COR-L47 (cell line): ENCODE measurements at regions not wholly inside any gene's neighbourhood (a gene's known extent, or its start where the extent isn't known, plus 50 kb on each side); places are given as distances from the start of the nearest gene placed in this dataset.
"Not testable (repeated sequence)": the region's sequence is repeated elsewhere in the genome, so short reads cannot be mapped to it uniquely, and the experiment has no call there.

Source experiments
- DNase-seq: peaks from one replicate; lab custom pipeline; 2025; lab: John Stamatoyannopoulos, UW

DNA sequence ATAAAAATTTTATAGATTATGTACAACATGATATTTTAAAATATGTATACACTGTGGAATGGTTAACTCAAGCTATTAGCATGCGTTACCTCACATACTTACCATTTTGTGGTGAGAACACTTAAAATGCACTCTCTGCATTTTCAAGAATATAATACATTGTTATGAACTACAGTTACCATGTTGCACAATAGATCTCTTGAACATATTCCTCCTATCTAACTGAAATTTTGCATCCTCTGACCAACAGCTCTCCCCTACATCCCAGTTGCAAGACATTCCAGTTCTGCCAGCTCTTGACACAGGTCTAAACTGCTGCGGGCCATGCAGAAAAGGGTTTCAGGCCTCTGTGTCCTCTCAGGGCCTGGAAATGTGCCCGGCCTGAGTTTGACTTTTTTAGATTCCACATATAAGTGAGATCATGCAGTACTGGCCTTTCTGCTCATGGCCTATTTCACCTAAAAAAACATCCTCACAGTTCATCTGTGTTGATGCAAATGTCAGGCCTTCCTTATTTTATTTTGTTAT is 113.7 kb downstream of the CDCA7 start:
- no peak for DNase-seq

DNA sequence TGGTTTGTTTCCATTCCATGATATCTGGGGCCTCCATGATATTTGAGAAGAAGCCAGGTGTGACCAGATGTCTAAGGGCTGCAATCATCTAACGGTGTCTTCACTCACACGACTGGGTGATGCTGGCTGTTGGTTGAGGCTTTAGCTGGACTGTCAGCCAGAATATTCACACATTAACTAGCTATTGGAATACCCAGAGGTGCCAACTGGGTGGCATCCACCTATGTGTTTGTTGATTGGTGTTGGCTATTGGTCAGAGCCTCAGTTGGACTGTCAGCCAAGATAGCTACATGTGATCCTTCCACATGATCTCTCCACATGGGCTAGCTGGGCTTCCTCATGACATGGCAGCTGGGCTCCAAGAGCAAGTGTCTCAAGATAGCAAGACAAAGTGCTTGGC is 117.4 kb downstream of the CDCA7 start:
- peak; percentile 4 for DNase-seq

DNA sequence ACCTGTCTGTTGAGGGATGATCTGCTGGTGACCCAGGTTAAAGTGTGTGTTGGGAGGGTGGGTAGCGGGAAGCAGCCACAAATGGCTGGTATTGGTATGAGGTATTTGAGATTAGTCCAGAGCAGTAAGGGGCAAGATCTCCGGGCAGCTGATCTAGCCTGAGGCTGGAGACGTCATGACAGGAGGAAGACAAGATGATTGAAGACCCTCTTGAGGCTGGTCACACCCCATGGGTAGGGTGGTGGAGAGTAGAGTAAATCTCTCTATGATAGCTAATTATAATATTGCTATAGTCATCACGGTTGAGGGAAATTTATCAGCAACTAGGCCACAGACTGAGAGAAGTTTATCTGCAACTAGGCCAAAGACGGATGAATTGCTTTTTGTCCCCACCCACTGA is 128.5 kb downstream of the CDCA7 start:
- no peak for DNase-seq

DNA sequence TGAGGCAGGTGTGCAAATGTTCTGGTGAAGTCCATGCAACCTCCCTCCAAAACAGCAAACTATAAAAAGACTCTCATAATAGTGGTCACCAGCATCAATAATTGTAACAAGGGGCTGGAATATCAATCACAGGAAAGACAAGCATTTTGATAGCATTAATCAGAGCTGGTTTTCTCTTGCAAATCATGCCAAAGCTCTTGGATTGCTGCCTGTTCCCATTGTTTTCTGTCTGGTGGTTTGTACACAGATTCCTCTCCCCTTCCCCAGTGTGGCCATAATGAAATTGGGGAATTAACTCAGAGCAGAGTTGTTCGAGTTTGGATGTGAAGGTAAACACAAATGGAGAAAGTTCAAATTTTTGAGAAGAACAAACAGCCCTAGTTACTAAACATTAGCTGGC is 134.2 kb downstream of the CDCA7 start:
- no peak for DNase-seq

DNA sequence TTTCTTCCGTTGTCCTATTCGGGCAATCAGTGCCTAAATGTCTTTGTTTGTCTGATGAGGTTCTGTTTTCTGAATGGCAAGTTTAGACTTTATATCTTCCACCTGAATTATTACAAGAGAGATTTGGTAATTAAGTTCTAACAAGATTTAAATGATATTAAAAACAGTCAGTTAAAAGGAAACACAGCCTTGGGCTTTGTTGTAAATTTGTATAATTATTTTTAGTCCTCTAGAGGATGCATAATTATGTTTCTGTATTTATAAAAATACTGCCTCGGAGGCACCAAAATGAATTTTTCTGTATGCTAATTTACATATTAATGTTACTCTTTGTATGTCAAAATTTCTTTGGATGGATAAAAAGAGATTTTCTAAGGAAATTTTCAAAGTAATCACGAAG is 136.7 kb downstream of the CDCA7 start:
- DNase-seq, result no peak

DNA sequence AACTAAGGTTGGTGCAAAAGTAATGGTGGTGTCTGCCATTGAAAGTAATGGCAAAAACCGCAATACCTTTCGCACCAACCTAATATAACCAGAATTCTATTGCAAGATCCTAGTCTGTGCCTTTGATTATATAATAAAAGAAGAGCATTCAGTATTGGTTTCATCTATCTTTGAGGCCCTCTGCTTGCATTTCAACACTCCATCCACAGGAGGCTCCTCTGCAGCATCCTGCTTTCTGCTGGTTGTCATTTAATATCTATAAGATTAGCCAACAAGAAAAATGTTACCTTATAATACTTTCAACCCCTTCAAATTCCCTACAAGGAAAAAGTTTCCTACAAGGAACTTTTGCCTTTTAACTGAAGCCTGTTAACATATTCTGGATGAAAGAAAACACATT is 139.2 kb downstream of the CDCA7 start:
- DNase-seq, result no peak

DNA sequence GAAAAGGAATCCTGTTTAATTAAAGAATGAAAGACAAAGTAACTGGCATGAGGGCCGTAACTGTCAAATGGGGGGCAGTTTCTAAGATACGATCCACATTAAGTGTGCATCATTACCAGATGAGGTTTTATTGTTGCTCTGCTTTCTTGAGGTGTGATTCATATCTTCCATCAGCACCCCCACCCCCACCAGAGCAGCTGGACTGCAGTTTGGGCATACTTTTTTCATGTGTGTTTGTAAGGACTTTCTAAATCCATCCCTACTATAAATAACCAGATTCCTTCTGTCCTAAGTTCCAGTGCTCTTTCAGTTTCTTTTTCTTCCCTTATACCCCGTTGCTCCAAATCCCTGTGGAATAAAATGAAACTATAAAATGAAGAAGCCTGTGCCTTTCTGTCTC is 142.1 kb downstream of the CDCA7 start:
- DNase-seq, result no peak

DNA sequence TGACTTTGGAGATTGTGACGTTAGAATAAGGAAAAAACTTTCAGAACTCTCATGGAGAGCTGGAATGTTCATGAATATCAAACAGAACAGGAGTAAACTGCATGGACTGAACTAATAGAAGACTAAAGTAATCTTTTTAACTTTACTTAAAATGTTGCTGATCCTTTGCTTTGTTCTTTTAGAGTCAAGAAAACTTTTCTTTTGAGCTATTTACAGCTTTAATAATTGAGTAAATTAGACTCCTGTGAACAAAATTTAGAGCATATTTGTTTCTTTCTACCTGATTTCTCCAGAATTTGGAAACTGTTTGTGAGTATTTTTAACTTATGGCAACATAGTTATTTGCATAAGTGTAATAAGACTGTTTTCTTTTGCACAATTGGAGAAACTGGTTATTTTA is 146.3 kb downstream of the CDCA7 start:
- DNase-seq, result no peak

DNA sequence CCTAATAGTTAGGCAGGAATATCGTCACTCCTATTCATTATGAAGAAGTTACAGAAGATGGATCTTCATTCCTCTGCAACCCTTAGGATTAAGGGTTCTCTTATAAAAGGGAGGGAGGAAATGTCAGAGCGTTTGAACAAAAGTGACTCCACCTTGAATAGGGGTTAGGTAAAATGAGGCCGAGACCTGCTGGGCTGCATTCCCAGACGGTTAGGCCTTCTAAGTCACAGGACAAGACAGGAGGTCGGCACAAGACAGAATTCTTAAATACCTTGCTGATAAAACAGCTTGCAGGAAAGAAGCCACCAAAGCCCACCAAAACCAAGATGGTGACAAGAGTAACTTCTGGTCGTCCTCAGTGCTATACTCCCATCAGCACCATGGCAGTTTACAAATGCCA is 147.6 kb downstream of the CDCA7 start:
- no peak for DNase-seq

DNA sequence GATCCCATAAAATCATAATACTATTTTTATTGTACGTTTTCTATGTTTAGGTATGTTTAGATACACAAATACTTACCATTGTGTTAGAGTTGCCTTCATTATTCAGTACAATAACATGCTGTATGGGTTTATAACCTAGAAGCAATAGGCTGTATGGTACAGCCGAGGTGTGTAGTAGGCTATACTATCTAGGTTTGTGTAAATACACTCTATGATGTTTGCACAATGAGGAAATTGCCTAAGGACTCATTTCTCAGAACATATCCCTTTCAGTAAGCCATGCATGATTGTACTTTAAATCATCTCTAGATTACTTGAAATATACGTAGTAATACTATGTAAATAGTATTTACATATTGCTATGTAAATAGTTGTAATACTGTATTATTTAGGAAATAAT is 156.7 kb downstream of the CDCA7 start:
- no peak for DNase-seq

DNA sequence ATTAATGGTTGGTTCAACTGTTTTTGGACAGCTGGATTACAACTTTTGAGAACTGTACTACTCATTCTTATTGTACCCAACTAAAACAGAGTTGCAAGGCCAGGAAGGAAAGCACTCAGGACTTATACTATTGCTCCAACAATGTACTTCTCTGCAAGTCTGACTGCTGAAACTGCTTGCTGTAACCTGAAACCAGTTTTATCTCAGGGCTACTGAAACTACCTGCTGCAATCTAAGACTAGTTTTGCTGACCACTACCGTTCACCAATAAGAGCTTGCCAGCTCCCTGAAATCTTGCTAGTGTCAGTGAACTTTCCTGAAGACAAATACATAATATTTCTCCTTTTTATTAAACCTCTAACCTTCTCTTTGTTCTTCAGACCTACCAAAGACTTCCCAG is 157.3 kb downstream of the CDCA7 start:
- no peak for DNase-seq

DNA sequence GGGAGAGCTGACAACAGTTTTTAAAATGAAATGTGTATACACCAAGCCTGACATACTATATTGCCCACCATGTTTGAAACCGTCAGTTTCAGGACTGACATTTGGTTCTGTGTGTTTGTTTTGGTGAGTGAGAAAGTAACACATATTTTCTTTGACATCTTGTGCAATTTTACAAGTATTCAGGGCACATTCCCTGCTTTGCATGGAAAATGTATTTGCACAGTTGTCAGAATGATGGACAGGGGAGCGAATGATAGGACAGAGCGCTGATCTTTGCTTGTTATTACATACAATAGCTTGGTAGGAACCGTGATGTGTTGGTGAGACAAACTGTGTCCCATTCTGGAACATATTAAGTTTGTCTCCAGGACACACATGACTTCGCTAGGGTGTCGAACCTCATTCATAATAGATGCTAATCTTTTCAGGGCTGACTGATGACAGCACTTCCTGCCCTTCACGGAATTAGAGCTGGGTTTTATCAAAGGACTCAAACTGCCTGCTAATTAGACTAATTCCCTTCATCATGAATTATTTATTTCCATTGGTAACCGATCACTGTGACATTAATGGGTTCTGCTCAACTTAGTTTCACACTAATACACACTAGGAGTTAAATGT is 158.5 kb downstream of the CDCA7 start:
- no peak for DNase-seq

DNA sequence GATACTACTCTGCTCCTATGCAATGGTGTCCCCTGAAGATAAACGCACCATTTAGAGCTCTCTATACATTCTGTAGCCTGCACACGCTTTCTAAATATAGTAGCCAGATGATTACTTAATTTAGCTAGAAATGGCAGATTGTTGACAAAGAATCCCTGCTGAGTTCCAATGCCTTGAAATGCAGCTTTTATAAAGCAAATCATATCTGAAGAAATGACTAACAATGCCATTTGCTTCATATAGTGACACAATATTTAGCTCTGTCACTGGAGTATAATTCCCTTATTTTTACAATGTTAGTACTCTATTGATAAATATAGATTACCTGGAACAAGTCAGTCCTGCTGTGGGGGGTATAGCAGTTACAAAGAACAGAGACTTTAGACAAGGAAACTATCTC is 166.2 kb downstream of the CDCA7 start:
- no peak for DNase-seq

DNA sequence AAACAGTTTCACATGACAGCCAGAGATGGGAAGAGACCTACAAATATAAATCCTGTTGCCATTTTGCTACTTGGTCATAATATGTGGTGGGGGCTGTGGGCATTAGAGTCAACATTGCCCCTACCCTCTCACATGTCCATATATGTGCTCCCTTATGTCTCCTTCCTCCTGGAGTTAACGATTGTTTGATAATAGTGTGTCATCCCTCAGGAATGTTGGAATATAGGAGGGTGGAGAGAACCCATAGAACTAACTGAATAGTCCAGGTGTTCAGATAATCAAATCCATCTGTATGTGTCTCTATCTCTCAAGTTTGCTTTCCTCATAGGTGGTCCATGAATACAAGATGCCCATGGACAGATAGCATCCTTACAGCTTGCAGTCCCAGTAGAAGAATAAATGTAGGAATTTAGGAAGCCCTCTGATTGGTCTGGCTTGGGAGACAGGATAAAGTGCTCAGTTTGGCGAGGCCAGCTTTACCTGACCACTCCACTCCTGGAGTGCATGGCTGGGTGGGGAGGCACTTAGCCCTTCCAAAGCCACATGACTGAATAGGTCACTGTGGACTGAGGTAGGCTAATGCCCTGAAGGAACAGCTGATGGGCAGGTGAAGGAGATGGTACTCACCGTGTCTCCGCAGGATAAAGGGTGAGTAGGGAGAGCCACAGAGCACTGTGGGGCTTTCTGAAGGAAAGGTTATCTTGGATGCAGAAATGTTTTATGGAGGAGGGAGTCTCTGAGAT is 166.9 kb downstream of the CDCA7 start:
- no peak for DNase-seq

DNA sequence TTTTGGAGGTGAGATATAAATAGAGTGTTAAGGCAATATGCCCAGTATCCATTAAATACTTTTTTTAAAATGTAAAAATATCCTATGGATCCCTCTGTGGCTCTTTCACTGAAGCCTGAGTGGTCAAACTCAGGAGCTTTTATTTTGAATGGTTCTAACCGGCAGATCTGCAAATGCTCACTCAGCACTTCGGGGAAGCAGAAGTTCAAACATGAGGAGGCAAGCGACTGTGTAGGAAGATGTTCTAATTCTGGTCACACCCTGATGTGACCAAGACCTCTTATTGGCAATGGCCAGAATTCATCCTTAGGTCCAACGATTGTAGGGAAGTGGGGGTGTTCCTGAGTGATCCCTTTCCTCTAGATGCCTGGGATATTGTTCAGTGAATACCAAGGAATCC is 168.8 kb downstream of the CDCA7 start:
- DNase-seq, result no peak

DNA sequence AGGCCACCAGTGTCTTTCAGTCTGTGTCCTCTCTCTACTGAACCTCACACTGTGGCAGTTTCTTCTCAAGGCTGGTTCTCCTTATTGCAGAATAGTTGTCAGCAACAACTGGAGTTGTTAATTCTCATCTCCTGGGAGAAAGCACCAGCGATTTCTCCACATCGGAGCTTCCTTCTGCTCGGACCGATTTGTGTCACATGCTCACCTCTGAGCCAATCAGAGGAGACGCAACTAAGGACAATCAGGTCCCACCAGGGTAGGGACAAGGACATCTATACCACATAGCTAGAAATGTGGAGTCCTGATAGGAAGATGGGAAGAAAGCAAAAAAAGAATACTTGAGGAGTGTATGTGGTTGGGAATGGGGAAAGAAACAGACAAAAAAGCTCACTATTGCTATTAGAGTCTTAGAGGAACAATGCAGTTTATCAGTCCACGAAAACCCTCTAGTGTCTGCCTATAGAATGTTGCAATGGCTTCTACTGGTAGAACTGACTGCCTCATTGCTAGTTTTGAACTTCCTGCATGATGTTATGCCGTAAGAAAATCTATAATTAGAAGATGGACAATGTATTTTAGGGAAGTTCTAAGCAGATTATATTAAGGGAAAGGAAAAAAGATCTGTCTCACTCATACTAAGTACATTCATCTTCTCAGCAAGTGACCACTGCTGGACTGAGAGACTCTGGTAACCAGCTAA is 169.7 kb downstream of the CDCA7 start:
- no peak for DNase-seq

DNA sequence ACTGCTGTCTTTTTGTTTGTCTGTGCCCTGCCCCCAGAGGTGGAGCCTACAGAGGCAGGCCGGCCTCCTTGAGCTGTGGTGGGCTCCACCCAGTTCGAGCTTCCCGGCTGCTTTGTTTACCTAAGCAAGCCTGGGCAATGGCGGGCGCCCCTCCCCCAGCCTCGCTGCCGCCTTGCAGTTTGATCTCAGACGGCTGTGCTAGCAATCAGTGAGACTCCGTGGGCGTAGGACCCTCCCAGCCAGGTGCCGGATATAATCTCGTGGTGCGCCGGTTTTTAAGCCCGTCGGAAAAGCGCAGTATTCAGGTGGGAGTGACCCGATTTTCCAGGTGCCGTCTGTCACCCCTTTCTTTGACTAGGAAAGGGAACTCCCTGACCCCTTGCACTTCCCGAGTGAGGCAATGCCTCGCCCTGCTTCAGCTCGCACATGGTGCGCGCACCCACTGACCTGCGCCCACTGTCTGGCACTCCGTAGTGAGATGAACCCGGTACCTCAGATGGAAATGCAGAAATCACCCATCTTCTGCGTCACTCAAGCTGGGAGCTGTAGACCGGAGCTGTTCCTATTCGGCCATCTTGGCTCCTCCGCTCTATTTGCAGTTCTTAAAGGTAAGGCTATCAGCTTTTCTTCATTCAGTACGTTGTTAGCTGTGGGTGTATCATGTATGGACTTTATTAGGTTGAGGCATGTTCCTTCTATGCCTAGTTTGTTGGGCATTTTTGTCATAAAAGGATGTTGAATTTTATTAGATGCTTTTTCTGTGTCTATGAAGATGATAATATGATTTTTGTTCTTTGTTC is 178.3 kb downstream of the CDCA7 start:
- DNase-seq, result not testable (repeated sequence)

DNA sequence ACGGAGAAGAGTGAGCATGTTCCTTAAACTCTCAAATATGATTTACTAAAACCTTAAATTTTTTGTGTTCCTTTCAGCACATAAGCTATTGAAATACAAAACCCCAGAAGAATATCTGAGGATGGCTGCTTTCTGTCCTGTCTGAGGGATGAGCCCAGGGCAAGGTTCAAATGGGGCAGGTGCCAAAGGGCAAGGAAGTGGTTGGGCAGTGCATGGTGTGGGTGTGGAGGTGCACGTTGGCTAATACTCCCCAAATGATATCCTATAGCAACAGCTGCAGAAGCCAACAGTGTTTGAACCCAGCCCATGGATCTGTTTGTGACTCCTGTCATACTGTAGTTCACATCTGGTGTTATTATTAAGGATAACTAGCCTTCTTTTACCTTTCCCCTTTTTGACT is 183.0 kb downstream of the CDCA7 start:
- DNase-seq, result no peak

DNA sequence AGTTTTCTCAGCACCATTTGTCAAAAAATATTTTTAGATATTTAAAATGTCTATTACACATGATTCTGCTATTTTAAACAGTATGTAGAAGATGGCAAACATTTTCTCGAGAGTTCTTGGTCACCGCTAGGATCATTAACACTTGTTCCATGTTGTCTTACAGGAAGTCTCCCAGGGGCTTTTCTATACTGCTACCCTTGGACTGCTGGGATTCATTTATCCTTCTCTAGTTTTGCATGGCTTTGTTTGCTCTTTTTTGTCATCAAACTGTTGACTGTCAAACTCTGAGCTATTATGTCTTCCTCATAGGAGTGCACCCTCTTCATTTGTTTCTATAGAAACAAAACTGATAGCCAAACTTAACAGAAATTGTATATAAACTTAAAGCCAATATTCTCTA is 184.9 kb downstream of the CDCA7 start:
- DNase-seq, result no peak

DNA sequence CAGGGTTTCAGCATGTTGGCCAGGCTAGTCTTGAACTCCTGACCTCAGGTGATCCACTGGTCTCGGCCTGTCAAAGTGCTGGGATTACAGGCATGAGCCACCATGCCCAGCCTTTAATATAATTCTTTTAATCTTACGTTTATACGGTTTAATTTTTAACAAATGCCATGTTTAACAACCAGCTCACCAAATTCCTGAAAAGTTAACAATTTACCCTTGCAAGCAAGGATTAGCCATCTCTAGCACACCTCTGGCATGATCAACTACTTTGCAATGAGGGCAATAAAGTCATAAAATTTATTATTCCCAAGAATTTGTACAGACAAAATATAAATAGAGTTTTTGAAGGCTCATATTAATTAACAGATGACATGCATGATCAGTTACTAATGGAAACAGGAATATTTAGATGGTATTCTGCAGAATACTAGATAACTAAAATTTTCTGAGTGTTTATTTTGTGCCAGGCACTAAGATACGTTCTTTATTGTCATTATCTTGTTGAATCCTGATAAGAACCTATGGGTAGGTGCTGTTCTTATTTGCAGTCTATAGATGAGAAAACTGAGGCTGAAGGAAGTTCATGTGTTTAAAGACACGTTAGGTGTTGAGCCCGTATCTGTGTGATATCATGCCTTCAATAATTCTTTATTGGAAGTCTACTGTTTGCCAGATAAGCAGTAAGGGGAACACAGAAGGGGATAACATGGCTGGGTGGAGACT is 190.1 kb downstream of the CDCA7 start:
- no peak for DNase-seq

DNA sequence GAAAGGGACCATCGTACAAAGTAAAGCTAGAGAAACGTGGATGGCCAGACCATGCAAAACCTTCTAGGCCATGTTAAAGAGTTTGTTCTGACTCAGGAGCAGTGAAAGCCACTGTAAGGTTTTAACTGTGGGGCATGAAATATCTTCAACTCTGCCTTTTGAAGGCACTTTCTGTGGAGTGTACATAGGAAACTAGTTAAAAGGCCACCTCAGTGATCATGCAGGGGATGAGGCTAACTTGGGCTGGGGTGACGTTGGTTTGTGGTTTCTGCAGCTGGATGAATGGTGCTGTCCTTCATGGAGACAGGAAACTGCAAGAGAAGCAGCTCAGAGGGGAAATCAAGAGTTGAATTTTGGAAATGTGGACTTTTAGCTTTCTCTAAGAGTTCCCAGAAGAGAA is 190.7 kb downstream of the CDCA7 start:
- no peak for DNase-seq

DNA sequence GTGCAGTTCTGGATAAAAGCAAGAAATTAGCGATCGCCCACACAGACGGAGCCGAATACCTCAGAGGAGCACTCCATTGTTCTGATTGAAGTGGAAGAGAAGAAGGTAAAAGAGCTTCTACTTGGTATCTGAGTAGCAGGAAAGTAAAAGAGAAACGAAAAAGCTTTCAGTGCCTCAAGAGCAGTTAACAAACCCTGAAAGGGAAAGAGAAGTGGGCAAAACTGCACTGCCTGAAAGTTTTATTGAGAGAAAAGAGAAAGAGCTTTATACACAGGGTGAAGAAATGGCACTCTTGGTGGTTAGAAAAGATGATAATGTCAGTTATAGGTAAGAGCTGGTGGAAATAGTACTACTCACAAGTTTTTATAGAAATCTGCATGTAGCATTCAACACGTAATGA is 192.8 kb downstream of the CDCA7 start:
- DNase-seq, result no peak
